OCI-LY7 (cell line): ENCODE measurements at regions not wholly inside any gene's neighbourhood (a gene's known extent, or its start where the extent isn't known, plus 50 kb on each side); places are given as distances from the start of the nearest gene placed in this dataset.

Source experiments
- BruUV-seq: library from RNA; stranded (reverse); fragments of 400-500 nt; replicated peaks from 2 replicates; lab custom pipeline; 2021; lab: Mats Ljungman, UMichigan
- CTCF ChIA-PET: fragments of 300-600 bp; sonication (Branson Sonifier 250); formaldehyde crosslinking; loops from one replicate; lab custom pipeline; 2022; ENCODE audit warnings: antibody characterized with exemption; ENCODE audit not compliant: unreplicated experiment; lab: Charles Lee
- POLR2A ChIA-PET: fragments of 300-600 bp; sonication (Branson Sonifier 250); formaldehyde crosslinking; loops from one replicate; lab custom pipeline; 2022; ENCODE audit warnings: antibody characterized with exemption; lab: Charles Lee
- DNase-seq: peaks from one replicate; pipeline ENCODE4 v3.0.0-alpha.2; 2015; ENCODE audit warnings: low spot score
- H2AFZ ChIP-seq: fragments of 200-600 bp; sonication (generic), shearing (Covaris generic); 2 replicates; pipeline ENCODE4 v1.6.1; 2014; ENCODE audit warnings: mild to moderate bottlenecking, antibody characterized with exemption, low read length, moderate library complexity
- H3K27ac ChIP-seq: fragments of 200-600 bp; sonication (generic); 2 replicates; pipeline ENCODE4 v1.5.1; 2014; ENCODE audit warnings: mixed run types, low read depth, mild to moderate bottlenecking, moderate library complexity, low read length, inconsistent platforms; ENCODE audit not compliant: poor library complexity, severe bottlenecking
- H3K36me3 ChIP-seq: fragments of 200-600 bp; sonication (generic); 2 replicates; pipeline ENCODE4 v1.6.1; 2014; ENCODE audit warnings: mild to moderate bottlenecking, antibody characterized with exemption, low read length, moderate library complexity, mixed read lengths; ENCODE audit not compliant: insufficient read depth
- H3K4me1 ChIP-seq: fragments of 200-600 bp; sonication (generic); 2 replicates; pipeline ENCODE4 v1.5.1; 2014; ENCODE audit warnings: mild to moderate bottlenecking, low read length; ENCODE audit not compliant: insufficient read depth, poor library complexity, severe bottlenecking
- H3K4me2 ChIP-seq: fragments of 200-600 bp; sonication (generic); 2 replicates; pipeline ENCODE4 v1.6.1; 2014; ENCODE audit warnings: mild to moderate bottlenecking, low read length
- H3K4me3 ChIP-seq: fragments of 200-600 bp; sonication (generic); 2 replicates; pipeline ENCODE4 v1.5.1; 2014; ENCODE audit warnings: mild to moderate bottlenecking, low read depth, low read length; ENCODE audit not compliant: poor library complexity, severe bottlenecking
- H3K79me2 ChIP-seq: fragments of 200-600 bp; sonication (generic); 2 replicates; pipeline ENCODE4 v1.6.1; 2016; ENCODE audit warnings: low read depth, mild to moderate bottlenecking, low read length, moderate library complexity, mixed read lengths; ENCODE audit not compliant: insufficient read depth
- H3K9me2 ChIP-seq: fragments of 200-600 bp; sonication (generic); 2 replicates; pipeline ENCODE4 v1.6.1; 2016; ENCODE audit warnings: mild to moderate bottlenecking, low read length, mixed read lengths; ENCODE audit not compliant: insufficient read depth
- H3K9me3 ChIP-seq: fragments of 200-600 bp; sonication (generic); 2 replicates; pipeline ENCODE4 v1.6.1; 2014; ENCODE audit warnings: mild to moderate bottlenecking, mixed run types, low read length, mixed read lengths
- H4K20me1 ChIP-seq: fragments of 200-600 bp; sonication (generic); 2 replicates; pipeline ENCODE4 v1.6.1; 2014; ENCODE audit warnings: mild to moderate bottlenecking, antibody characterized with exemption, low read length, moderate library complexity, mixed read lengths; ENCODE audit not compliant: insufficient read depth
- EZH2phosphoT487 ChIP-seq: fragments of 200-600 bp; sonication (generic); IDR thresholded peaks from 2 replicates; pipeline ENCODE4 v1.6.1; 2018; ENCODE audit warnings: low read depth, borderline replicate concordance, mild to moderate bottlenecking, mixed run types, antibody characterized with exemption, low read length, moderate library complexity, mixed read lengths
- intact Hi-C: fragments of 100-400 bp; cut with micrococcal nuclease; formaldehyde crosslinking; loops from one replicate; pipeline ENCODE4 v1.10.0; 2022; ENCODE audit not compliant: unreplicated experiment
- TF ChIP-seq, protein P1 (sequence below): fragments of 200-600 bp; sonication (generic); conservative IDR thresholded peaks from 2 replicates; pipeline ENCODE4 v1.5.1; 2014; ENCODE audit warnings: mild to moderate bottlenecking, antibody characterized with exemption, low read length, moderate library complexity, mixed read lengths

DNA sequence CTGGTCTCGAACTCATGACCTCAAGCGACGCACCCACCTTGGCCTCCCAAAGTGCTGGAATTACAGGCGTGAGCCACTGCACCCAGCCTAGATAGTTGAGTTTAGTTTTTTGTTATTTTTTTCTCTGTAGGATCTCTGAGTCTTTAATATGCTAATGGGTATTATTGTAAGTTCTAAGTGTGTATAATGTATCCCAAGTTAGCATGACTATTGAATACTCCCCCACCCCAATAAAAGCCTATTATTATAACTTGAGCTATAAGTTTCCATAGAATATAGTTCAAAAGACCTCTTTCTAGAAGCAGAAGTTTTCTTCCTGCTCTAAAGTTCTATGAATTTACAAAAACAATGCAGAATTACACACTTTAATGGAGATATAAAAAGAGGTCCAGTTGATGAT is 210.4 kb upstream of the MARCKS start:
- no TSS peak for BruUV-seq
- Histone ChIP-seq H3K9me3 (no peaks in the 10 kb centered on the region), H4K20me1 (no peaks in the 10 kb centered on the region), H3K27ac (no peak overlapping the region), H2AFZ (peak overlapping the region; percentile 64), H3K4me3 (no peak overlapping the region), H3K4me2 (peak overlapping the region; percentile 37; the same call in 1 of the 2 replicates), H3K36me3 (no peaks in the 10 kb centered on the region), H3K4me1 (peaks cover 75% of the 10 kb centered on the region), H3K9me2 (no peaks in the 10 kb centered on the region), H3K79me2 (no peaks in the 10 kb centered on the region)
- intact Hi-C loops: no loop called here
- ChIA-PET CTCF (interaction anchor here (1.8 kb wide), 1 partner anchor 10 kb away, joined by 7 read pairs; no protein-coding TSS in a partner anchor), POLR2A (interaction anchor here (0.6 to 2.6 kb wide), 12 partner anchors 9 to 132 kb away, joined by 3 to 13 read pairs (median 3); no protein-coding TSS in a partner anchor)
- DNase-seq: no peak
- no peak for TF ChIP-seq EZH2phosphoT487
- TF ChIP-seq, protein P1, sequence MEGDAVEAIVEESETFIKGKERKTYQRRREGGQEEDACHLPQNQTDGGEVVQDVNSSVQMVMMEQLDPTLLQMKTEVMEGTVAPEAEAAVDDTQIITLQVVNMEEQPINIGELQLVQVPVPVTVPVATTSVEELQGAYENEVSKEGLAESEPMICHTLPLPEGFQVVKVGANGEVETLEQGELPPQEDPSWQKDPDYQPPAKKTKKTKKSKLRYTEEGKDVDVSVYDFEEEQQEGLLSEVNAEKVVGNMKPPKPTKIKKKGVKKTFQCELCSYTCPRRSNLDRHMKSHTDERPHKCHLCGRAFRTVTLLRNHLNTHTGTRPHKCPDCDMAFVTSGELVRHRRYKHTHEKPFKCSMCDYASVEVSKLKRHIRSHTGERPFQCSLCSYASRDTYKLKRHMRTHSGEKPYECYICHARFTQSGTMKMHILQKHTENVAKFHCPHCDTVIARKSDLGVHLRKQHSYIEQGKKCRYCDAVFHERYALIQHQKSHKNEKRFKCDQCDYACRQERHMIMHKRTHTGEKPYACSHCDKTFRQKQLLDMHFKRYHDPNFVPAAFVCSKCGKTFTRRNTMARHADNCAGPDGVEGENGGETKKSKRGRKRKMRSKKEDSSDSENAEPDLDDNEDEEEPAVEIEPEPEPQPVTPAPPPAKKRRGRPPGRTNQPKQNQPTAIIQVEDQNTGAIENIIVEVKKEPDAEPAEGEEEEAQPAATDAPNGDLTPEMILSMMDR: no peak

DNA sequence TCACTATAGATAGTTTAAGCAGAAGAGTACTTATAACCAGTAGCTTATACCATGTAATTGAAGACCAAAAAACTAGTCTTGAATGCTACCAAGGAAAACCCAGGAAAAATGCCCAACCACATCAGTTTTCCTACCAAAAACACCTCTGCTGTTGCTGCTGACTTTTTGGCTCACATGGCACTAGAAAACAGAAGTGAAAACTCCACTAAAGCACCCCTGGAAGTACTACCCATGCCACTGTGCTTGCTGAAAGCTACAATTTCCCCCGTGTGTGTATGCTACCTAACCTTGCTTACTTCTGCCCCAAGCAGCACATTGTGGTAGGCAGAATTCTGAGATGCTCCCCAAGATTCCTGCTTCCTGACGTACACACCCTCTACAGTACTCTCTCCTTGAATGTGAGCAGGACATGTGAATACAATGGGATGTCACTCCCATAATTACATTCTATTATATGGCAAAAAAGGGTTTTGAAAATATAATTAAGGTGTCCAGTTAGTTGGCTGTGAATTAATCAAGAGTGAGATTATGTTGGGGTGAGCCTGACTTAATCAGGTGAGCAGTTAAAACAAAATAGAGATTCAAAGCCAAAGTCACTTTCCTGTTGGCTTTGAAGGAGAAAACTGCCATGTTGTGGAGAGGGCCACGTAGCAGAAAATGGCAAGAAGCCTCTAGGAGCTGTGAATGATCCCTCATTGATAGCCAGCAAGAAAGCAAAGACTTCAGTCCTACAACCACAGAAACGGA is 209.8 kb upstream of the MARCKS start:
- Histone ChIP-seq H3K9me3 (no peaks in the 10 kb centered on the region), H3K27ac (no peak overlapping the region), H3K4me2 (peak overlapping the region; percentile 37), H3K79me2 (no peaks in the 10 kb centered on the region), H3K4me1 (peaks cover 78% of the 10 kb centered on the region), H4K20me1 (no peaks in the 10 kb centered on the region), H2AFZ (peak overlapping the region; percentile 64), H3K4me3 (no peak overlapping the region), H3K36me3 (no peaks in the 10 kb centered on the region), H3K9me2 (no peaks in the 10 kb centered on the region)
- ChIA-PET POLR2A (interaction anchor here (0.5 to 2.6 kb wide), 12 partner anchors 8 to 88 kb away, joined by 3 to 13 read pairs (median 3); no protein-coding TSS in a partner anchor), CTCF (interaction anchor here (0.8 kb wide), 1 partner anchor 35 kb away, joined by 3 read pairs; no protein-coding TSS in a partner anchor)
- BruUV-seq: no TSS peak
- intact Hi-C loops: no loop called here
- TF ChIP-seq, protein P1: no peak
- TF ChIP-seq EZH2phosphoT487: no peak
- peak; percentile 65 for DNase-seq

DNA sequence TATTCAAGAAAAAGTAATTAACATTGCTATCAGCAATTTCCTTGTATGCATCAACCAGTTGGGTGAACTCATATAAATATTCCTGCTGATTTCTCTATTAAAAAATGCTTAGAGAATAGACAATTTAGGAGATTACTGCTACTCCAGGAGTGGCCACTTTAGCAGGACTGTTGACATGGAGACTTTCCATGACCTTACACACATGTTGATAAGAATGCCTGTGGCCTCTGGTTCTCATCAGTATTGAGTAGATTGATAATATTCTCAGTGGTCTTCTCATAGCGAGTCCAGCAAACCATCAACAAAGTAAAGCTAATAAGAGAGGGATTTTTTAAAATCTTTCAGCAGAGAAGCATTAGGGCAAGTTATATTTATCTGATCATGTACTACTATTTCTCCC is 208.4 kb upstream of the MARCKS start:
- no peak for DNase-seq
- H3K4me1 ChIP-seq: peaks cover 64% of the 10 kb centered on the region
- peak overlapping the region; percentile 42 for H3K4me2 ChIP-seq
- no peaks in the 10 kb centered on the region for H3K79me2 ChIP-seq
- TF ChIP-seq, protein P1: no peak
- no peak for TF ChIP-seq EZH2phosphoT487
- no peaks in the 10 kb centered on the region for H3K9me2 ChIP-seq
- no peak overlapping the region for H3K4me3 ChIP-seq
- POLR2A ChIA-PET: interaction anchor here (1.7 kb wide), 1 partner anchor 16 kb away, joined by 6 read pairs; no protein-coding TSS in a partner anchor
- no peaks in the 10 kb centered on the region for H4K20me1 ChIP-seq
- peak overlapping the region; percentile 79 for H2AFZ ChIP-seq
- BruUV-seq: no TSS peak
- CTCF ChIA-PET: no interaction called here
- no peaks in the 10 kb centered on the region for H3K36me3 ChIP-seq
- no peaks in the 10 kb centered on the region for H3K9me3 ChIP-seq
- H3K27ac ChIP-seq: no peak overlapping the region
- intact Hi-C loops: no loop called here
